GM21576 (cell line): ENCODE measurements at regions not wholly inside any gene's neighbourhood (a gene's known extent, or its start where the extent isn't known, plus 50 kb on each side); places are given as distances from the start of the nearest gene placed in this dataset.
"Not testable (repeated sequence)": the region's sequence is repeated elsewhere in the genome, so short reads cannot be mapped to it uniquely, and the experiment has no call there.

Experiments used
- ATAC-seq: cut with Tn5 transposase; IDR thresholded peaks from one replicate; pipeline ENCODE4 v1.9.1; 2021; ENCODE audit warnings: mild to moderate bottlenecking, moderate library complexity; ENCODE audit not compliant: unreplicated experiment

DNA sequence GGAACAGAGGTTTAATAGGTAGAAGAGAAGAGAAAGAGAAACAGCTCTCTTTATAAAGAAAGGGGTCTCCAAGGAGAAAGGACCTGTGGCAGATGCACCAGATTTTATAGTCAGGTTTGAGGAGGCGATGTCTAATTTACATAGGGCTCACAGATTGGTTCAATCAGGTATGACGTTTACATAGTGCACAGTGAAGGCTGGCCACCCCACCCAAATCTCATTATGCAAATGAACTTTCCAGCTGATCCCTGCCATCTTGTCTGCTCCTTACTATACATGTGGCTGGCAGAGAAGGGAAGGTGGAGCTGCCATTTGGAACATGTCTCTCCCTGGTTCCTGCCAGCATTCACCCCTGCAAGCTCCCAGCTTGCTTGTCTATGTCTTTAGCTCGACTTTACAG lies 557.8 kb downstream of the SUCLG1 start:
- no peak for ATAC-seq

DNA sequence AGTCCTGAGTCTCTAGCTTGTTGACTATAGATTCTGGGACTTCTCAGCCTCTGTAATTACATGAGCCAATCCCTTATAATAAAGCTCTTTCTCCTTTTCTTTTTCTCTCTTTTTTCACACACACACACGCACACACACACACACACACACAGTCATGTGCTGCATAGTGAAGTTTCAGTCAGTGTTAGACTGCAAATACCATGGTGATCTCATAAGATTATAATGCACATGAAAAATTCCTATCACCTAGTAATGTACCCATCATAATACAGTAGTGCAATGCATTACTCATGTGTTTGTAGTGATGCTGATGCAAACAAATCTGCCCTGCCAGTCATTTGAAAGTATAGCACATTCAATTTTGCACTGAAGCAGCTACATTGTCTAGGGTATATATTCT lies 558.2 kb downstream of the SUCLG1 start:
- ATAC-seq: no peak

- ATAC-seq: no peak
Observed at GRCh38 chr2:83899271-83899670, 559.8 kb downstream of the SUCLG1 start.

DNA sequence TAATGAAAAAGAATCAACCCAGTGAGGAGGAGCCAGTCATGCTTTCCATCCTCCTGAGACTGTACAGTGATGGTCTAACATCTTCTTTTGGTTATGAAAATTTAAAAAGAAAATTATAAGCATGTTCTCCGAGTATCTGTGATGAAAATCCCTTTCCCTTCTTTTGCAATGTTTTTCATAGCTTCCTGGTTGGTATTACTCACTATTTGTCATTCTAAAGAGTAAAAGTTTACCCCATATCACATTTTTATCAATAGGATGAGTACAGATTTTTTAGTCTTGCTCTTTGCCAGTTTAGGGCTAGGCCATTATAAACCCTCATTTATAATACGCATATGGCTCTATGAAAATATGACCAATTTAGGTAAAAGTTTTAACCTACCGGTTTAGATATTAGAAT lies 564.1 kb downstream of the SUCLG1 start:
- ATAC-seq: no peak

- ATAC-seq: no peak
Observed at GRCh38 chr2:83887757-83888156, 571.3 kb downstream of the SUCLG1 start.

GRCh38 chr2:83879127-83879526 lies 580.0 kb downstream of the SUCLG1 start:
- no peak for ATAC-seq

GRCh38 chr2:83877261-83877660 lies 581.8 kb downstream of the SUCLG1 start:
- not testable (repeated sequence) for ATAC-seq

- no peak for ATAC-seq
Observed at GRCh38 chr2:83874712-83875430, 584.2 kb downstream of the SUCLG1 start.

DNA sequence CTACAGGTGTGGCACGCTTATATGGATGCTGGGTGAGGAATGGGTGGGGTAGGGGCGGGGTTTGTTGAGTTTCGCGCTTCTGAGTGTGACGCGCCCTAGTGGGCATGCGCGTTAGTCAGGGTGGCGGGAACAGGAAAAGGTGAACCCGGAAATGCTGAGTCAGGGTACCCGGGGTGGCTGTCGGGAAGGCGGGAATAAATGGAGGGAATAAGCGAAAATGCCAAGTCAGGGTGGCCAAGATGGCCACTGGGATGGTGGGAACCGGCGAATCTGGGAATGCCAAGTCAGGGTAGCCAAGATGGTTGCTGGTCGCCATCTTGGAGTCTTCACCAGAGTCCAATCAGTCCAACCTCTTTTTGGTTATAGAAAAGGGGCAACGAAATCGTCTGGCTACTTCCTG lies 585.0 kb downstream of the SUCLG1 start:
- no peak for ATAC-seq

- ATAC-seq: no peak
Observed at GRCh38 chr2:83873110-83873509, 586.0 kb downstream of the SUCLG1 start.

DNA sequence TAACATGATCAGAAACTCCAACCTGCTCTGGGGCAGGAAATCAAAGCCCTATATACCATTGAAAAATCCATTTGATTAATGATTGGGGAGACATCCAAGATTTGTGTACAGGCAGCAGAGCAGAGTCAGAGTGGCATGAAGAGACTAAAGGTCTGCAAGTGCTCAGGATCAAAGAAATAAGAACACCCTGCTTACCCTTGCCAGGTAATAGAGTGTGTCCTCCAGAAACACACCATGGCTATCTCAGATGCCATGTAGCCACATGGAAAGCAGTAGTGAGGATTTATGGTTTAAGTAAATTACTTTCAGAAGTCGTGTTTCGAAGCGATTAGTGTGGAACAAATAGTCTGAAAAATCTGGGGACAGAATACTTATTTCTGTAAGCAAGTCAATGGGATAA lies 592.9 kb downstream of the SUCLG1 start:
- no peak for ATAC-seq

GRCh38 chr2:83862600-83862999 lies 596.5 kb downstream of the SUCLG1 start:
- ATAC-seq: no peak

DNA sequence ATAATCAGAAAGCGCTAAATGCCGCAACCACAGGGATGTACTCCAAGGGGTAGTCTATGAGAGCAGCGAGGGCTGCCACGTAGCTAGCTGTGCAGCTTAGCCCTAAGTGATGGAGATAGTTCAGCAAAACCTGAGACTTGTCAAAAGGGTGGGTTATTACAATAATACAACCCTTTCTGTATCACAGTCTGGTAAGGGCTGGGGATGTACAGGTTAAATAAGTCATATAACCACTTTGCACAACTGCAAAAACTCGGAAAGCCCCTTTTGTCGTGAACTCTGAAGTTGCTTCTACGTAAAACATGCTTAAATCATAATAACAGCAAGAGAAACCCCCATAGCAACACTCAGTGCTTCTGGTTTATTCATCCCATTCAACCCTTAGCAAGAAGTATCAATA lies 598.8 kb downstream of the SUCLG1 start:
- no peak for ATAC-seq

- ATAC-seq: no peak
Observed at GRCh38 chr2:83859553-83859952, 599.5 kb downstream of the SUCLG1 start.

- ATAC-seq: no peak
Observed at GRCh38 chr2:83851066-83851465, 608.0 kb downstream of the SUCLG1 start.

DNA sequence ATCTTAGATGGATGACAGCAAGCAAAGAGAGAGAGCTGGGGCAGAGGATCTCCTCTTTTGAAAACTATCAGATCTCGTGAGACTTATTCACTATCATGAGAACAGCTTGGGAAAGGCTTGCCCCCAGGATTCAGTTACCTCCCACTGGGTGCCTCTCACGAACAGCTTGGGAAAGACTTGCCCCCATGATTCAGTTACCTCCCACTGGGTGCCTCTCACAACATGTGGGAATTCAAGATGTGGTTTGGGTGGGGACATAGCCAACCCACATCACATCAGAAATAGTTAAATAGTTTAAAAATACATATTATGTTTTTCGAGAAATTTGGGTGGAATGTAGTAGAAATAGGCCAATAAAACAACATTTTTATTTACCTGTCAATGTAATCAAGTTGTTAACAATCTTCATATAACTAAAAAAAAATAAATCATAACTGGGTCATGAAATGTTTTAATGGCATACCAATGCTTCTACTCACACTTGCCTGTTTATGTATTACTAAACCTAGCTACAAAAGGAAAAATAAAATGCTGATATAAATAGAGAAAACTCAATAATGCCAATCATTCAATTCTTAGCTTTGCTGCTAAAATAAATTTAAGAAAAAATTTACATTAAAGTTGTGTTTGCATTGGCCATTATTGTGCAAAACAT lies 608.9 kb downstream of the SUCLG1 start:
- ATAC-seq: no peak

DNA sequence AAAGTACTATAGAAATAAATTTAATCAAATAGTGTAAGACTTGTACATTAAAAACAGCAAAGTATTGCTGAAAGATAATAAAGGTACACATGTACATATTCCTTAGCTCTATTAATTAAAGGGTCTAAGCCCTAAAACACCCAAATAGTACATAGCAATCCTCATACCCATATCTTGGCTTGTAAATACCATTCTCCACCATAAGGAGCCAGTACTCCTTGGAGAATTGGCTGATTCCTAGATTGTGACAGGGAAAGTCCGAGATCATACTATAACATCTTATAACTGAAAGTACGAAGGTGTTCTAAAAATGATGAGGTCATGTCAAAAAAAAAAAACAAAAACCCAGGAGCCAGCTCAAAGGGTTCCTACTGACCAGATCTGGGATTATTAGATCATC lies 614.6 kb downstream of the SUCLG1 start:
- no peak for ATAC-seq

DNA sequence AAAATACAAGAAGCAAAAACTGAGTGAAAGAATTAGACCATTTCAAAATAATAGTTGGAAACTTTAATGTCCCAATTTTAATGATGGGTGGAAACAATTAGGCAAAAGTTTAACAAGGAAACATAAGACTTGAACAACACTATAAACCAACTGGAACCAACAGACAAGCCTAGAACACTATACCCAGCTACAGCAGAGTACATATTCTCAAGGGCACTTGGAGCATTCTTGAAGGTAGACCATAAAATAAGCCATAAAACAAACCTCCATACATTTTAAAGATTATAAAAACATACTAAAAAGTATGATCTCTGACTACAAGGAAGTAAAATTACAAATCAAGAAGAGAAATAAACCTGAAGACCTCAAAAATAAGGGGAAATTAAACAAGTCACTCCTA lies 616.7 kb downstream of the SUCLG1 start:
- ATAC-seq: no peak

DNA sequence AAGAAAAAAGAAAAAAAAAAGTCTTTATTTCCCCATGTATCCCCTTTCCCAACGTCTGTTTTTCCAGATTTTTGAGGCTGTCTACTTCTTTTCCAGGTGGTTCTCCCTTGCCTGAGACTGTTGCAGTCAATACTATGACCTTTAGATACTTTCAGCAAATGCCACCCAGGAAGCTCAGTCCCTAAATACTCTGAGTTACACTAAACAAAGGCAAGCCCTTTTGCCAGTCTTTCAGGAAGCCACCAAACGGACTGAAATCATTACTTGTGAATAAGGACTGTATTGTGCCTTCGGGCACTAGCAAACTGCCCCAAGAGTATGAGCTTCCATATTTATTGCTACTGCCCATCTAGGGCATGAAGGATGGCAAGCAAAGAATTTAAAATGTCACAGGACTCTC lies 621.3 kb downstream of the SUCLG1 start:
- no peak for ATAC-seq

GRCh38 chr2:83827618-83828017 lies 631.5 kb downstream of the SUCLG1 start:
- ATAC-seq: no peak

GRCh38 chr2:83826577-83826976 lies 632.5 kb downstream of the SUCLG1 start:
- ATAC-seq: no peak

- ATAC-seq: no peak
Observed at GRCh38 chr2:83823229-83823628, 635.9 kb downstream of the SUCLG1 start.

GRCh38 chr2:83817511-83817910 lies 641.6 kb downstream of the SUCLG1 start:
- ATAC-seq: no peak
